Osteocyte (in vitro differentiated cells): ENCODE measurements at regions not wholly inside any gene's neighbourhood (a gene's known extent, or its start where the extent isn't known, plus 50 kb on each side); places are given as distances from the start of the nearest gene placed in this dataset.

ENCODE experiments used
- DNase-seq: peaks from one replicate; pipeline ENCODE4 v3.0.0; 2021; ENCODE audit warnings: mixed read lengths; ENCODE audit not compliant: unreplicated experiment; ENCODE audit errors: extremely low spot score
- H3K27ac Mint-ChIP-seq: one replicate; pipeline ENCODE4 v1.8.0; 2021; ENCODE audit warnings: mild to moderate bottlenecking, mixed read lengths; ENCODE audit not compliant: unreplicated experiment
- H3K27me3 Mint-ChIP-seq: one replicate; pipeline ENCODE4 v1.8.0; 2021; ENCODE audit warnings: mixed read lengths; ENCODE audit not compliant: unreplicated experiment
- H3K36me3 Mint-ChIP-seq: one replicate; pipeline ENCODE4 v1.8.0; 2021; ENCODE audit warnings: mixed read lengths; ENCODE audit not compliant: unreplicated experiment
- H3K4me1 Mint-ChIP-seq: one replicate; pipeline ENCODE4 v1.8.0; 2021; ENCODE audit warnings: mixed read lengths; ENCODE audit not compliant: unreplicated experiment
- H3K4me3 Mint-ChIP-seq: one replicate; pipeline ENCODE4 v1.8.0; 2021; ENCODE audit warnings: mild to moderate bottlenecking, moderate library complexity, mixed read lengths; ENCODE audit not compliant: unreplicated experiment
- H3K9me3 Mint-ChIP-seq: one replicate; pipeline ENCODE4 v1.8.0; 2021; ENCODE audit warnings: mixed read lengths; ENCODE audit not compliant: unreplicated experiment
- TF ChIP-seq, protein P1 (sequence below): fragments of 200-600 bp; sonication (generic); IDR thresholded peaks from 2 replicates; pipeline ENCODE4 v1.5.0; 2021; ENCODE audit warnings: antibody characterized with exemption, mild to moderate bottlenecking, moderate library complexity

DNA sequence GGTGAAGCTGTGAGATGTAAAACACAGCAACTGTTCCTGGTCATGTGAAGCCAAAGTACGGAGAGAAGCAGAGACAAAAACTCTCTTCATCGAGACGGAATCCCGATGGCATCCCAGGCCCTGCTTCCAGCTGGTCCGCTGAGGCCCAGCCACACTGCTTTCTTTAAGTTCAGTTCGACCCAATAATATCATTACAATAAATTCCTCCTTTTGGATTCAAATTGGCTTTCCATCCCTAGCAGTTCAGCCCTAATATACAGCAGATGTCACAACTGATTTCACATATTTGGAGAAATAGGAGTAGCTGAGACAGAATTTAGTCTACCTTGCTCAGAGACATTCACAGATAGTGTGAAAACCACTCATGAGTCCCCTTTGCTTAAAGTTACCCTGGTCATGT, 98.3 kb upstream of the SPRY1 start:
- no peaks in the 10 kb centered on the region for H3K27me3 Mint-ChIP-seq
- TF ChIP-seq, protein P1, sequence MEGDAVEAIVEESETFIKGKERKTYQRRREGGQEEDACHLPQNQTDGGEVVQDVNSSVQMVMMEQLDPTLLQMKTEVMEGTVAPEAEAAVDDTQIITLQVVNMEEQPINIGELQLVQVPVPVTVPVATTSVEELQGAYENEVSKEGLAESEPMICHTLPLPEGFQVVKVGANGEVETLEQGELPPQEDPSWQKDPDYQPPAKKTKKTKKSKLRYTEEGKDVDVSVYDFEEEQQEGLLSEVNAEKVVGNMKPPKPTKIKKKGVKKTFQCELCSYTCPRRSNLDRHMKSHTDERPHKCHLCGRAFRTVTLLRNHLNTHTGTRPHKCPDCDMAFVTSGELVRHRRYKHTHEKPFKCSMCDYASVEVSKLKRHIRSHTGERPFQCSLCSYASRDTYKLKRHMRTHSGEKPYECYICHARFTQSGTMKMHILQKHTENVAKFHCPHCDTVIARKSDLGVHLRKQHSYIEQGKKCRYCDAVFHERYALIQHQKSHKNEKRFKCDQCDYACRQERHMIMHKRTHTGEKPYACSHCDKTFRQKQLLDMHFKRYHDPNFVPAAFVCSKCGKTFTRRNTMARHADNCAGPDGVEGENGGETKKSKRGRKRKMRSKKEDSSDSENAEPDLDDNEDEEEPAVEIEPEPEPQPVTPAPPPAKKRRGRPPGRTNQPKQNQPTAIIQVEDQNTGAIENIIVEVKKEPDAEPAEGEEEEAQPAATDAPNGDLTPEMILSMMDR, result no peak
- H3K4me1 Mint-ChIP-seq, result peaks cover 25% of the 10 kb centered on the region
- peaks cover 9% of the 10 kb centered on the region for H3K9me3 Mint-ChIP-seq
- H3K4me3 Mint-ChIP-seq, result no peak overlapping the region
- peaks cover 7% of the 10 kb centered on the region for H3K36me3 Mint-ChIP-seq
- H3K27ac Mint-ChIP-seq, result peak overlapping the region; percentile 16
- no peak for DNase-seq

DNA sequence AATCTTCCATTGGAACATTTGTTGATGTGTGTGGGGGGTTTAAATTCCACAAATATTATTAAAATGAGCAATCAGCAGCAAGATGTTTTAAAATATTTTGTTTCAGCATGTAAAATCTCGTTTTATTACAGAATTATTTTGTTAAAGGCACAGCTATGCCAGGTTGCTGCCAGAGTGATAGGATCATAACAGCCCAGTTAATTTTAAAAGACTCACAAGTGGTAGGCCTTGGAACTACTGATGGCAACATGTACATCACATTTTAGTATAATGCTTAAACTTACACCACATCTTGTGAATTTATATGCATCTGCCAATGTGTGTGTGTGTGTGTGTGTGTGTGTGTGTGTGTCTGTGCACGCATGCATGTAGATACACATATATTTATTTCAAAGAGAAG, 97.8 kb upstream of the SPRY1 start:
- Mint-ChIP-seq H3K27me3 (no peaks in the 10 kb centered on the region), H3K4me3 (no peak overlapping the region), H3K36me3 (peaks cover 7% of the 10 kb centered on the region), H3K27ac (peak overlapping the region; percentile 72), H3K4me1 (peaks cover 25% of the 10 kb centered on the region), H3K9me3 (peaks cover 9% of the 10 kb centered on the region)
- TF ChIP-seq, protein P1, result no peak
- no peak for DNase-seq

DNA sequence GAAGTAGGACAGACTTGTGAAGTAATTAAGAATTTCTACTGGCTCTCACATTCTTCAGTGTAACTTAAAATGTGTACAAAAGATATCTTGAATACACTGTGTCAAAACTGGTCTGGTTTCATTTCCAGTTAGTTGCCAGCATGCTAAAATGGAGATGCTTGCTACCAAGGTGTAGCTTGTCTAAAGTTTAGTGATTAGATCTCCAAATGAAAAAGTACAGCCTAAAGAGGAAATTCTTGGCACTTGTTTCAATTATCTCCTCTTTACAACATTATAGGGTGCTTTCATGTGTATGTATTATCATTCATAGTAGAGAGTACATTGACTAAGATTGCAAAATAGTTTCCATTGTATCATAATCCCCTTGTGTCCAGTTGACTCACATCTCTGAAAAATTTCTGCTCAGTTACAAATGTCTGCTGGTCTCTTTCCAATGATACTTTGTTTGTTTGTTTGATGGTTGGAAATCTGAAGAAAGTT, 97.3 kb upstream of the SPRY1 start:
- Mint-ChIP-seq H3K36me3 (peaks cover 7% of the 10 kb centered on the region), H3K27ac (peak overlapping the region; percentile 72), H3K4me1 (peaks cover 28% of the 10 kb centered on the region), H3K27me3 (no peaks in the 10 kb centered on the region), H3K4me3 (no peak overlapping the region), H3K9me3 (peaks cover 9% of the 10 kb centered on the region)
- TF ChIP-seq, protein P1, result no peak
- DNase-seq, result no peak

DNA sequence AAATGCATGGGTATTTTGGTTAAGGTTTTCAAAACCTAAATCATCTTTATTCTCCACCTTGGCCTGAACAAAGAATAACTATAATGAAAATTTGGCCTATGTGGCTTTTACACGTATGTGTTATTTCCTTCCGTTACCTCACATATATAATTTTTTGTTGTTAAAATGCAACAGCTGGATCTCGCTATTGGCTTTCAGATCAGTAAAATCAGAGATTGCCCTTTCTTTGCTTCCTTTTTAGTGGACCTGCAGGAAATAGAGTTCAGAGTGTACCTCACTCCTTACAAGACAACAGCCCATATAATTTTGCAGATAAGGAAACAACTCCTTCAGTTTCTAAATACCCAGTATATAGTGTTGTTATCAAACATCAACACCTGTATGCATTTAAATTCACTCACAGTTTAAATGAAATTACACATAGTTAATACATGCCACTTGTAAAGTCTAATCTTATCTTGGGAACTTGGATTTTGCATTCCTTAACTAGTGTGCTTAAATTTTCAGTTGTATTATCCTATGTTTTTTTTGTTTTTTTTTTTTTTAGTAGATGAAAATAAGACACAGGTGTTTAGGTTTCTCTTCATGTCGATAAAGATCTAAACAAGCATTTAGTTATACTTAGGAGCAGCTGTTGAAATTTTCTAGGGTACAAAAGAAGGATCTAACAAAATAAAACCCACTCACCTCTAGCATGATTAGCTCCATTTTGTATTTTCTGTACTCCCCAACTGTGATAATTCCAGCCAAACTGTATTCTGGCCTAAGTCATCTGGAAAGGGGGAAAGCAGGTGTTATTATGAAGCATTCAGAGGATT, 96.2 kb upstream of the SPRY1 start:
- Mint-ChIP-seq H3K9me3 (peaks cover 9% of the 10 kb centered on the region), H3K4me3 (no peak overlapping the region), H3K27ac (peak overlapping the region; percentile 19), H3K27me3 (no peaks in the 10 kb centered on the region), H3K4me1 (peaks cover 28% of the 10 kb centered on the region), H3K36me3 (peaks cover 4% of the 10 kb centered on the region)
- TF ChIP-seq, protein P1, result no peak
- no peak for DNase-seq

DNA sequence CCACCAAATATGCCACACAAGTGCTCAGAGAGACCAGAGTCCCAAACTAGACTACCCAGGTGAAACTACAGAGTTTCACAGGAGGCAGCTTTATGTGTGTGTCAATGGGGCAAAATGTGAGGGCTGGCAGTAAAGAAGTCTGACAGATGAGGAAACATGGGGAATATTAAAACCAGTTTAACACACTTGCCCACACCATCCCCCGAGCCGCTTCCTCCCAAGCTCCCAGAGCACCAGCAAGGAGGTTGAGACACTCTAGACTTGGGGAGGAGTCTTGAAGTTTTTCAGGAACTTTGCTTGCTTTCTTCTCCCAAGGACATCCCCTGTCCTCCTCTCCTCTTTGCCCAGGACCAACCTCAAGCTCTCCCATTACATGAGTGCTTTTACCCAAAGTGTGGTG, 94.7 kb upstream of the SPRY1 start:
- no peaks in the 10 kb centered on the region for H3K27me3 Mint-ChIP-seq
- no peak overlapping the region for H3K27ac Mint-ChIP-seq
- no peak overlapping the region for H3K4me3 Mint-ChIP-seq
- H3K9me3 Mint-ChIP-seq, result peaks cover 3% of the 10 kb centered on the region
- H3K36me3 Mint-ChIP-seq, result no peaks in the 10 kb centered on the region
- TF ChIP-seq, protein P1, result no peak
- peaks cover 36% of the 10 kb centered on the region for H3K4me1 Mint-ChIP-seq
- no peak for DNase-seq
